GM18511 (cell line): ENCODE measurements at regions not wholly inside any gene's neighbourhood (a gene's known extent, or its start where the extent isn't known, plus 50 kb on each side); places are given as distances from the start of the nearest gene placed in this dataset.

Experiments used
- ATAC-seq: cut with Tn5 transposase; IDR thresholded peaks from one replicate; pipeline ENCODE4 v1.9.1; 2021; ENCODE audit warnings: mild to moderate bottlenecking, moderate library complexity; ENCODE audit not compliant: unreplicated experiment

- peak; percentile 75 for ATAC-seq
These were observed 129.8 kb upstream of the KIRREL3 start for GRCh38 chr11:127130321-127130720.

GRCh38 chr11:127126986-127127385 is 126.4 kb upstream of the KIRREL3 start:
- no peak for ATAC-seq

GRCh38 chr11:127119356-127119755 is 118.8 kb upstream of the KIRREL3 start:
- ATAC-seq = no peak

DNA sequence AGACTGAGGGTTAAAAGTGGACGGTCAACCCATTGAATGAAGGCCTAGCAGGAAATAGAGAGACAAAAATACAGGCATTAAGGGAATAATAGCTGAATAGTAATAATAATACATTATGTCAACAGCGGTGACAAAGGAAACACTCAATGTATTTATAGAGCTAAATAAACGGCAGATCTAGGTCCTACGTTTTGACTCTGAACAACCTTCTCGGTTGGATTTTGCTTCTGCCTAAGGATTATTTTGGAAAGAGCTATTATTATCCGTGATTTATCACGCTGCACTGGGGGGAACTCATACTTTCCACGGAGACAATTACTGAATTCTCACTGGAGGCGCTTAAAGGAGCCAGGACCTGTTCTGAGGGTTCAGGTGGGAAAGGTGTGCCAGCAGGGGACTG is 118.2 kb upstream of the KIRREL3 start:
- ATAC-seq = no peak

DNA sequence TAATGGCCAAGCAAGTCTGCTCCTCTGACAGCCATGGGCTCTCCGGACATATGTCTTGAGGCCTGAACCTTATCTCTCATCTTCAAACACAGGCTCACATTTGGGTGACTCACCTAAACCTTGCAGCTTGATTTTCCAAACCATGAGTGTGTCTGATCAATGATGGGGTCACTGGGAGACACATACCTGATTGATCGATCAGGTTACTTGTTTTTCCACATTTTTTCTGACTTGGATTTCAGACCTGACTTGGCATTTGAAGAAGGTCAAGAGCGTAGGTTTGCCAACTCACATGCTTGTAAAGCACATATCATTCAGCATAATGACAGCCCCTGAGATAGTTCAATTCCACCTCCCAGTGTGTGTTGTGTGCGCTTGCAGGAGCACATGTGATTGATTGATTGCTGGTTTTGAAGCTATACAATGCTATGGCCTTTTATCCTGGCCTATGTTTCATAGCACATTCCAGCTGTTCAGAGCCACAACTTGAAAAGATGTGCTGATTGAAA is 116.7 kb upstream of the KIRREL3 start:
- ATAC-seq = no peak

DNA sequence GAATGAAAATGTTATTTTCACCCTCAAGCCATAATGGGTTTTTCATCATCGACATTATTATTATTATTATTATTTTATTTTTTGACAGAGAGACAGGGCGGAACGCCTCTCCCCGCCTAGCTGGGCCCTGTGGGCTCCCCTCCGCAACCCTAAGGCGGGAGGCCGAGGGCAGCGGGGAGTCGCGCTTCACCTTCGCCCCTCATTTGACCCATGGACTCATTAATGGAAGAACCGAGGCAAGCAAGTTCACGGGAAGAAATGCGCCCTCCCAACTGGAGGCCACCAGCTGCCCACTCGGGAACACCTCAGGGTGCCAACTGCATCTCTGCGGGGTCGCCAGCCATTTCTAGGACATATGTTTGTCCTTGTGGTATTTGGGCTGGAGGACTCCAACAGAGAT is 115.3 kb upstream of the KIRREL3 start:
- ATAC-seq = no peak

DNA sequence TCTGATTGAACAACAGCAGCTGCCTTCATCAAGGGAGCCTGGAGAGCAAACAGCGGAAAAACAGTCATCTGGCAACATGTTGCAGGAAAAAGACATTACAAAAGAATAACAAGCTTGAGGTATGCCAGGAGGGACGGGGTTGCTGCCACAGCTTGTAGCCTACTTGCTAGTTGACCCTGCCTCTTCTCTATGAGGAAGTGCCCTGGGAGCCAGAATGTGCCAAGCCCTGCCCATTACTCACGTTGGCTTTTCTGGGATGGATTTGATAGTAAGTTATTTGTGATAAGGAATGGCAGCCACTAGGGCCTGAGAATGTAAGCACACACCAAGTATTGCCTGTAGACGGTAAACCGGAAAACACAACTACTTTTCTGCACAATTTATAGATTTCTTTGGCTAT is 113.5 kb upstream of the KIRREL3 start:
- ATAC-seq = no peak

DNA sequence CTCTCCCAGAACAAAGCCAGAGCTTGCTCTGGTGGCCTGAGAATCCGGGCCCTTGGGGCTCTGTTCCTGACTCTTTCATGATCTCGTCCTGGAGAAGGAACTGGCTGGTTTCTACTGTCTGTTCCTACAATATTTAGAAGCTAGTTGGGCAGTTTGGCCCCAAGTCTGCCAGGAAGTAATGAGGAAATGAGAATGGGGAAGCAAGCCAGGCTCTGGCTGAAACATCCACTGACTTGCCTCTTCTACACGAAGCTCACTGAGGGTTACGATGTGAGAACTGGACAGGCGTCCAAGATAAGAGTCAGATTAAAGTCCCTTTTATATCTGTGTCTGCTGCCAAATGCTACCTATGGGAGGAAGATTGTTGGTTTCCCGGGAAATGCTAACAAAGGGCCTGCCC is 110.0 kb upstream of the KIRREL3 start:
- ATAC-seq = no peak

- no peak for ATAC-seq
These were observed 109.4 kb upstream of the KIRREL3 start for GRCh38 chr11:127109796-127110480.

DNA sequence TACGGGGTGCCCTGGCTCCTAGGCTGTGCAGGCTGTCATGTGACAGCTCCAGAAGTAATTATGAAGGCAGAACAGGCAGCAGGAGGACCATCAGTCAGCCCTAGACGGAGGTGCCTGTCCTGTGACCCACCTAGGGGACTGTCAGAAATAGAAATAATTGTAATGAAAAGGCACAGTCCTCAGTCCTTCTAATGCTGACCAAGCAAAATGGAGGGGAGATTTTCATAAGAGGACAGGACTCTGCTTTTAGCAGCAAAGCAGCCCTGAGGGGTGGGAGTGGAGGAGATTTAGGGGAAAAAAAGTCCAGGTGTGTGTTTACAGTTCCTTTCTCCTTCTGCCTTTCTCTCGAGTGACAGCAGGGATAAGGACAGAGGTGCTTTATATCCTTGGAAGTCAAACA is 108.3 kb upstream of the KIRREL3 start:
- no peak for ATAC-seq

DNA sequence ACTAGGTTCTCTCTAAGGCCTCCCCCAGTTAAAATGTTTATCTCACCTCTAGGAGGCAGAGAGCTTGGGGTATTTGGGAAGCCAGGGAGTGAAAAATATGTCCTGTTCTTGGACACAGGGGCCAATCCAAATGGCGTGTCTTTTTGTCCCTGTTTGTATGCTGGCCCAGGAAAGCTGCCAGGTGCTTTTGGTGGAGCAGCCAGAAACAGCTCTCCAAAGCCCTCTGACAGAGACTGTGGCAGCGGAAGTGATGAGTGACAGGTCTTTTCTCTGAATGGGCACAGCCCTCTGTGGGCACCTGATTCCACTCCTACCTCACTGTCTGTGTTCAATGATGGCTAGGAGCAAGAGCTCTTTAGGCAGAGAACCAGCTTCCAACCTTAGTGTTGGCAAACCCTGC is 106.4 kb upstream of the KIRREL3 start:
- ATAC-seq = no peak

DNA sequence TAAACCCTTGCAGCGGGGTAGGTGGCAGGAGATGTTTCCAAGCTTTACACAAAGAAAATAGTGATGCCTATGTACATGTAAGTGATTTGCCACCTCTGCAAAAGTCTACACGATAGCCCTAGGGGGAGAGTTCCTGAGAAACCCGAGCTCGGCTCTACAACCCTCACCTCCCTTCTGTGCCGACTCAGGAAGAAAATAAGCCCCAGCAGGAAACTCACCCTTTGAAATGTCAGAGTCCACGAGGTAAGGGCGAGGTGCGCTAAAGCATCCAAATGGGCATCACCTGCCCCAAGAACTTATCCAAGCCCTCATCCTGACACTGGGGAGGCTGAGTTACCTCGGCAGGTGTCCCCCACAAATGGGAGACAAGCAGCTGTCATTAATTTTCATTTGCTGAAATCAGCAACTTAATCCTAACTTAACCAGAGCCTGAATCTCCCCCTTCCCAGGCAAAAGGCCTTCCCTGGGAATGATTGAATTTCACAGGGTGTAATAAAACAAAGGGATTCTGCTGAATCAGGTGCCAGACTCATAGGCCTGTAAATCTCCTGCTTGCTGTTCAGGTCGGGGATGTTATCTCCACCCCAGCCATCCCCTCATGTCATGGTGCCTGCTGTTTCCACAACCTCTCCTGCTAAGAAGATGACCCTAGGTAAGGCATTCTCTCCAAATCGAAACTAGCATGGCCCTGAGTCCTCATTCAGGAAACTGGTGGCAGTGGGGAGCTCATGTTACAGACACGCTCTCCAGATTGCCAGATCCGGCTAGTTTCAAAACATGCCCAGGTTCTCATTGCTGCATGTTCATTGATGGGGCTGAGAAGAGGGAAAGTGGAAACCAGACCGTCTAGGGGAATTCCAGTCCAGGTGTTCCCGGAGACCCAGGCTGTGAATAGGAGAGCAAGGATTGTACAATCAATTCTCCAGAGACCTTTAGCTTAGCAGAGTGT is 105.3 kb upstream of the KIRREL3 start:
- no peak for ATAC-seq

DNA sequence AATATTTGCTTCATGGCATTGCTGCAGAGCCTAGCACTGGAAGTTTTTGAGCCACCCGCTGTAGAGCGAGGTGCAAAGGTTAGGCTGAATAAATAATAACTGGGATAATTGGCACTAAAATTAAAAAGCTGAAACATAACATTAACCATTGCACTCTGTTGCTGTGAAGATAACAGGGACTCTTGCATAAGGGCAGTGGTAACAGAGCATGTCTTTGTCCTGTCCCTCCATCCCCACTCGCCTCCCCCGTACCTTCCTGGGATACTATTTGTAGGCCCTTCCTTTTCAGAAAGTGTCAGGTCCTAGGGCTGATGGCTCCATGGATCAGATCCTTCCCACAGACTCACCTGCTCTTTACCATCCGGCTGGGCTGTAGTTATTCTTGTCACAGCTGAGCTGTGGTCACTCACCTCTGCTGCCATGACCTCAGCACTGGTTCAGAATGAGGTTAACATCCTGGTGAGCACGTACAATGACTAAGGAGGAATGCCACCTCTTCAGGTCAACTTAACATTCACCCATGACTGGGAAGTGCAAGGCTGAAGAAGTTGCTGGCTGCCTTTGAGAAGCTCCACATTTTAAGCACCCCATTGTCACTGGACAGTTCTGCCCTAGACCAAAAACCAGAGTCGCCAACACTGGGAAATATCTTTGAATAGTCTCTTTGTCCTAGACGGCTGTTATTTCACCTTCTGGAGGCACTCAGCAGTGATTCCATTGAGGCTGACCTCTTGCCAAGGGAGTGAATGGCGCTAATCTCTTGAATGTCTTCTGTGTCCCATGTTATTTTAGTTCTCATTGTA is 103.2 kb upstream of the KIRREL3 start:
- no peak for ATAC-seq

DNA sequence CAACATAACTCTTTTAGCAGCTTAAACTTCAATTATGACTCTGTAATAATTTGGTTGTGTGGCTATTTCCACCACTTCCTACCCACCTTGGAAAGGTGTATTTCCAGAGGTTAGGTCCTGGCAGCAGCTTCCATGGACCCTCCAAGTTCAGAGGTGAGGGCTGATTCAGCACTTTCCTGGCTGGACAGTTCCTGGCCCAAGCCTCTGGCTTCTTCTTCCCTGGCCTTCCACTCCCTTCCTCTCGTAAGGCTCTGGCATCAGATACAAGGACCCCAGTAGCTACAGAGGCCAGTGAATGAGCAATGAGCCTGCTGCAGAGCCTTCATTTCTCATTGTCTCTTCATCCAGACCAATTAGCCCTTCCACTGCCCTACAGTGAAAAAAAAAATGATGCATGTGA is 98.1 kb upstream of the KIRREL3 start:
- ATAC-seq = no peak

DNA sequence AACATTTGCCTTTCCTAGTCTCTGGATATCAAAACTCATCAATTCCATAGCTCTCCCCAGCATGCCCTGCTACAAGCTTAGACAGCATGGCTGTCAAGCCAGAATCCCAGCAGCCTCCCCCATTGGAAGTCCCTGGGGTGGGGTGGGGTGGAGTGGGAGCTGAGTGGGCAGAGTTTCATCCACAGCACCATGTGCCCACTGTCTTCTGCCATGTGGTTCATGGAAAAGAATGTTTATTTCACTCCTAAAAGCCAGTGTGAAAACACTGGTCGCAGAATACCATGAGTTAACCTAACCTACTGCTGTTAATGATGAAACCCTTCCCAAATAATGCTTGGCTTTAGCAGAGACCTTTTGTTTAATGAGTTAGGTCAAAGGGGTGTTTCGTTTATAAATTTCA is 80.2 kb upstream of the KIRREL3 start:
- no peak for ATAC-seq

DNA sequence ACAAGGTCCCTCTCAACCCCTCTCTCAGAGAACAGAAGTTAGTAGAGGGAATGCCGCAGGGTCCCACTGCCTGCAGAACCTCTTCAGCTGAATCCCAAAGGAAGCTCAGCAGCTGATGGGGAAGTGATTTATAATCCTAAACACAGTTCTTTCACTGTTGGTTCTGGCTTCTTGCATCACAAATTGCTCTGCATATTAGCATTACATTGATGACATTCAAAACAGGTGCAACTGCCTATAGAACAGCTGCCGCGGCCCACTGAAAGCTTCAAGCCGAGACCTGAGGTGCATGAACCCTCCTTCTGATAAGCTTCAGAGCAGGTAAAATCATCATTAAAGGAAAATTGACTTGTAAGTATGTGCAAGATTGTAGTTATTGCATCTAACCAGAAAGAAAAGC is 75.2 kb upstream of the KIRREL3 start:
- no peak for ATAC-seq

DNA sequence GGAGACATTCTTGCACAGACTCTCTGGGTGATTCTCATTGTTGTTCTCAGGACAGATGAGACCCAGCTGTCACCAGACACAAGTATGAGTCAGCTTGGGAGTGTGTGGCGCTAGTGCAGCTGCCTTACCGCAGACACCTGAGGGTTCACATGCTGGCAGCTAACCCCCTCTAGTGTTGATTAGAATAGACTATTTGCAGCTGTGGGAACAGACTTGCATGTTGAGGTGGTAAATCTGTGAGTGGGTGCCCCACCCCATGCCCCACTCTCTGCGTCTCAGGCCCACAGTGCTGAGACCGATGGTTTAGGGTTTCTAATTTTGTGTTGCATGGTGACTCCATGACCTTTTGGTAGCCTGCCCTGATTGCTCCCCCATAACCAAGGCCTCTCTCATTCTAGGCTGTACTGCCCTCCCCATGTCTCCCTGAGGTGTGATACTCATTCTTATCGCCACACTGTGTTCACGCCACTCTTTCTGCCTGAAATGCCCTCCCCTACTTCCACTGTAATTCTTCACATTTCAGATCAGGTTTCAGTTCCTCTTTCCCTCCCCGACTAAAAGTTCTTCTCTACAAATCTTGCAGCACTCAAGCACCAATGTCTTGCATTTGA is 73.7 kb upstream of the KIRREL3 start:
- ATAC-seq = peak; percentile 95

- no peak for ATAC-seq
These were observed 73.1 kb upstream of the KIRREL3 start for GRCh38 chr11:127073621-127074020.

- ATAC-seq = no peak
These were observed 71.0 kb upstream of the KIRREL3 start for GRCh38 chr11:127071606-127072005.

GRCh38 chr11:127070808-127071207 is 70.2 kb upstream of the KIRREL3 start:
- ATAC-seq = no peak
